Liver (tissue), 7 donors: ENCODE measurements at regions not wholly inside any gene's neighbourhood (a gene's known extent, or its start where the extent isn't known, plus 50 kb on each side); places are given as distances from the start of the nearest gene placed in this dataset.

Experiments
- DNase-seq: peaks from one replicate; pipeline ENCODE4 v3.0.0-alpha.2; 2017; ENCODE audit warnings: low spot score
- H3K27ac ChIP-seq, 2 donors: one replicate each; pipeline ENCODE4 v1.7.0; 2013; ENCODE audit warnings: inconsistent platforms in 2 of 2, low read length in 2 of 2, control low read depth in 1 of 2, low read depth in 1 of 2, mild to moderate bottlenecking in 1 of 2
- H3K27me3 ChIP-seq, 4 donors: one replicate each; pipeline versions ENCODE4 v1.6.1 to v1.7.0; 2013; ENCODE audit warnings: low read length in 3 of 4, inconsistent platforms in 1 of 4, mild to moderate bottlenecking in 1 of 4, moderate library complexity in 1 of 4; ENCODE audit not compliant: control insufficient read depth in 4 of 4, insufficient read depth in 4 of 4
- H3K36me3 ChIP-seq, 4 donors: one replicate each; pipeline versions ENCODE4 v1.6.1 to v1.7.0; 2013; ENCODE audit warnings: low read length in 3 of 4, mild to moderate bottlenecking in 3 of 4, low read depth in 1 of 4, moderate library complexity in 1 of 4; ENCODE audit not compliant: control insufficient read depth in 4 of 4, insufficient read depth in 3 of 4
- H3K4me1 ChIP-seq, 4 donors: one replicate each; pipeline versions ENCODE4 v1.6.1 to v1.7.0; 2013; ENCODE audit warnings: low read length in 3 of 4, mild to moderate bottlenecking in 3 of 4, moderate library complexity in 1 of 4; ENCODE audit not compliant: control insufficient read depth in 4 of 4, insufficient read depth in 4 of 4
- H3K4me3 ChIP-seq, 3 donors: one replicate each; pipeline versions ENCODE4 v1.6.1 to v1.7.0; 2013; ENCODE audit warnings: low read length in 3 of 3, control low read depth in 1 of 3, low read depth in 1 of 3, mild to moderate bottlenecking in 1 of 3
- H3K9ac ChIP-seq, 2 donors: one replicate each; pipeline ENCODE4 v1.7.0; 2013; ENCODE audit warnings: low read length in 2 of 2, mild to moderate bottlenecking in 2 of 2, moderate library complexity in 2 of 2, control low read depth in 1 of 2, low read depth in 1 of 2
- H3K9me3 ChIP-seq, 4 donors: one replicate each; pipeline versions ENCODE4 v1.6.1 to v1.7.0; 2013; ENCODE audit warnings: low read length in 3 of 4; ENCODE audit not compliant: control insufficient read depth in 4 of 4
- FOXA1 ChIP-seq: IDR thresholded peaks from 2 replicates; pipeline ENCODE4 v1.6.1; 2016; ENCODE audit warnings: antibody characterized with exemption
- FOXA2 ChIP-seq: IDR thresholded peaks from 2 replicates; pipeline ENCODE4 v1.6.1; 2016; ENCODE audit warnings: antibody characterized with exemption
- GABPA ChIP-seq, 2 donors: IDR thresholded peaks in 1 of 2; conservative IDR thresholded peaks in 1 of 2; 2 replicates each; pipeline ENCODE4 v1.6.1; 2016; ENCODE audit warnings: antibody characterized with exemption in 2 of 2, mild to moderate bottlenecking in 1 of 2, moderate library complexity in 1 of 2
- HNF4A ChIP-seq, 2 donors: conservative IDR thresholded peaks; 2 replicates each; pipeline ENCODE4 v1.6.1; 2016; ENCODE audit warnings: antibody characterized with exemption in 2 of 2, mild to moderate bottlenecking in 2 of 2
- HNF4G ChIP-seq: IDR thresholded peaks from 2 replicates; pipeline ENCODE4 v1.6.1; 2016; ENCODE audit warnings: antibody characterized with exemption
- JUND ChIP-seq, 2 donors: IDR thresholded peaks; 2 replicates each; pipeline ENCODE4 v1.6.1; 2016; ENCODE audit warnings: antibody characterized with exemption in 2 of 2
- MAX ChIP-seq: IDR thresholded peaks from 2 replicates; pipeline ENCODE4 v1.6.1; 2016; ENCODE audit warnings: antibody characterized with exemption
- NR2F2 ChIP-seq: IDR thresholded peaks from 2 replicates; pipeline ENCODE4 v1.6.1; 2016; ENCODE audit warnings: antibody characterized with exemption
- RAD21 ChIP-seq, 2 donors: IDR thresholded peaks; 2 replicates each; pipeline ENCODE4 v1.6.1; 2016; ENCODE audit warnings: antibody characterized with exemption in 2 of 2, mild to moderate bottlenecking in 2 of 2
- REST ChIP-seq: IDR thresholded peaks from 2 replicates; pipeline ENCODE4 v1.6.1; 2016; ENCODE audit warnings: antibody characterized with exemption, mild to moderate bottlenecking
- RXRA ChIP-seq, 2 donors: IDR thresholded peaks; 2 replicates each; pipeline ENCODE4 v1.6.1; 2017 to 2018; ENCODE audit warnings: antibody characterized with exemption in 2 of 2, mild to moderate bottlenecking in 1 of 2
- SP1 ChIP-seq: IDR thresholded peaks from 2 replicates; pipeline ENCODE4 v1.6.1; 2018; ENCODE audit warnings: antibody characterized with exemption, mild to moderate bottlenecking
- WGBS: extraction: QIAGEN DNeasy Blood & Tissue Kit; methylation state at CpG from one replicate; pipeline ENCODE4 v1.1.7; 2013; 5-methylcytosine and 5-hydroxymethylcytosine counted together
- TF ChIP-seq, protein P1 (sequence below): IDR thresholded peaks from 2 replicates; pipeline ENCODE4 v1.6.1; 2016; ENCODE audit warnings: antibody characterized with exemption
- donor health status: healthy.
- donor health status: healthy.
- donor health status: healthy.
- donor health status: healthy.

- Histone ChIP-seq H3K9ac (no peak overlapping the region), H3K36me3 (no peaks in the 10 kb centered on the region), H3K4me3 (no peak overlapping the region), H3K9me3 (no peaks in the 10 kb centered on the region), H3K27me3 (peaks cover 0 to 6% (median 0%) of the 10 kb centered on the region in 4 donors), H3K4me1 (no peaks in the 10 kb centered on the region), H3K27ac (no peak overlapping the region)
- DNase-seq = no peak
- 80% methylated on average over 17 of the region's 17 CpGs for WGBS
- no peak for TF ChIP-seq REST
- TF ChIP-seq HNF4G = no peak
- TF ChIP-seq RAD21 (IDR thresholded peaks at IDR 0.05) = no peak
- TF ChIP-seq, protein P1, sequence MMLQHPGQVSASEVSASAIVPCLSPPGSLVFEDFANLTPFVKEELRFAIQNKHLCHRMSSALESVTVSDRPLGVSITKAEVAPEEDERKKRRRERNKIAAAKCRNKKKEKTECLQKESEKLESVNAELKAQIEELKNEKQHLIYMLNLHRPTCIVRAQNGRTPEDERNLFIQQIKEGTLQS = no peak
- no peak for TF ChIP-seq NR2F2
- TF ChIP-seq GABPA (IDR thresholded peaks at IDR 0.05 in 1 of 2, conservative IDR thresholded peaks at IDR 0.05 in 1 of 2) = no peak
- no peak for TF ChIP-seq RXRA (IDR thresholded peaks at IDR 0.05)
- TF ChIP-seq HNF4A (conservative IDR thresholded peaks at IDR 0.05) = no peak
- no peak for TF ChIP-seq FOXA1
- TF ChIP-seq SP1 = no peak
- TF ChIP-seq JUND (IDR thresholded peaks at IDR 0.05) = no peak
Measured at GRCh38 chr19:29268103-29268502, 55.2 kb upstream of the UQCRFS1 start.

DNA sequence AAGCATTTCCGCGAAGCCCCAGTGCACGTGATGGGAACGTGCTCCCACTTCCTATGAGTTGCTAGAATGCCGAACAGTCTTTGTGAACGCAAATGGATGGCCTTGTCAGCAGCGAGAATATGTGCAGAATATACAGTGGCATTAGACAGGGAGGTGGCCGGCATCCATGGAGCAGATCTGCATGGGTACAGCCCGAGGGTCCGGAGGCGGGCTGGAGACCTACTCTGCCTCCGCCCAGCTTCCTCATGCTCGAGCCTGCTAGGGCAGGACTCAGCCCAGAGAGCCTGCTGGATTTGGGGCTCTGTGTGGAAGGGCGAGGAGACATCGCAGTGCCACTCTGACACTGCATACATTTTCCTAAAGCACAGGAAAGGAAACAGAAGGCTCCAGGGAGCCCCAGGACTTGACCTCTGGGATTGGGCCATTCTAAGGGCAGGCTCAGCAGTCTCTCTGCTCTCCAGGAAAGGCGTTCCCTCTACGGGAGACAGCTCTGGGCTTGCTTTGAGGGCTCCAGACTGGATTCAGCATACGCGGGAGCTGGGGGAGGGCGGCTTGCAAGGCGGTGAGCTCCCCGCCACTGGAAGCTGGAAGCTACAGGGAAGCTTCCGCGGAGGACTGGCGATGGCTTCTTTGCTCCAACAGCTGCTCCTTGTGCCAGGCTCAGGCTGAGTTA lies 55.9 kb upstream of the UQCRFS1 start:
- H3K4me3 ChIP-seq = no peak overlapping the region
- TF ChIP-seq GABPA (IDR thresholded peaks at IDR 0.05 in 1 of 2, conservative IDR thresholded peaks at IDR 0.05 in 1 of 2) (no peak), REST (no peak), HNF4G (no peak), FOXA2 (no peak), MAX (no peak)
- TF ChIP-seq, protein P1 = no peak
- no peaks in the 10 kb centered on the region for H3K9me3 ChIP-seq
- no peak for DNase-seq
- H3K27ac ChIP-seq = no peak overlapping the region
- no peak overlapping the region for H3K9ac ChIP-seq
- H3K36me3 ChIP-seq = no peaks in the 10 kb centered on the region
- no peaks in the 10 kb centered on the region for H3K4me1 ChIP-seq
- H3K27me3 ChIP-seq = peaks cover 0 to 6% (median 0%) of the 10 kb centered on the region in 4 donors
- 56% methylated on average over 25 of the region's 25 CpGs for WGBS
